Frontal cortex (tissue), 3 donors: ENCODE measurements at regions not wholly inside any gene's neighbourhood (a gene's known extent, or its start where the extent isn't known, plus 50 kb on each side); places are given as distances from the start of the nearest gene placed in this dataset.
A peak's percentile ranks its signal among the peaks of the same experiment; 100 is the strongest.

Experiments
- DNase-seq, 2 donors: peaks; one replicate each; pipeline ENCODE4 v3.0.0; 2012; ENCODE audit warnings: low spot score in 2 of 2
- FAIRE-seq: peaks from 2 replicates; lab custom pipeline; 2012; peaks lifted over from hg19 to GRCh38; lab: Jason Lieb, UNC
- donor health status: control.
- donor health status: control.
- donor health status: control.

DNA sequence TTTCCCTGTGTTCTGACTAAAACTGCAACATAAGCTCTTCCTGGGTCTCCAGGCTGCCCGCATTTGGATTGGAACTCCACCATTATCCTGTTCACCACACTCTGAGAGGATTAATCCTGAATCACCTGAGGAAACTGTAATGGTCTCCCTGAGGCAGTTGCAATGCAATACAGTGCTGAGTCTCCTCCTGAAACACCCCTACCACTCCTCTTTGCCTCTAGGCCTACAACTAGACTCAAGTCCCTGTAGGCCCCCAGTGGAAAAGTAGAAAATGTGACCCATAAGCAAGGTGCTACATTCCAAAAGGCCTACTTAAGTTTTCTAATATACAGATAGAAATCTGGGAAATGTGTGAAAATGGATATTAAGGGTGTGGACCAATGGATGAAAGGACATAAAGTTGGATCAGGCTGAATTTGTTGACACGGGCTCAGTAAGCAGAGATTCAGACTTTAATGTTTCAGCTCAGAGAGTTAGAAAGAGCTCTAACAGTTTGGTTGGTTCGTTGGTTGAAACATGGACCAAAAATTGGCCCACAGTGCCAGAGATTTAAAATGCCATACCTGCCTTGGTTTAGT, 222.3 kb upstream of the ZC3H15 start:
- DNase-seq (no peak), FAIRE-seq (no peak)

DNA sequence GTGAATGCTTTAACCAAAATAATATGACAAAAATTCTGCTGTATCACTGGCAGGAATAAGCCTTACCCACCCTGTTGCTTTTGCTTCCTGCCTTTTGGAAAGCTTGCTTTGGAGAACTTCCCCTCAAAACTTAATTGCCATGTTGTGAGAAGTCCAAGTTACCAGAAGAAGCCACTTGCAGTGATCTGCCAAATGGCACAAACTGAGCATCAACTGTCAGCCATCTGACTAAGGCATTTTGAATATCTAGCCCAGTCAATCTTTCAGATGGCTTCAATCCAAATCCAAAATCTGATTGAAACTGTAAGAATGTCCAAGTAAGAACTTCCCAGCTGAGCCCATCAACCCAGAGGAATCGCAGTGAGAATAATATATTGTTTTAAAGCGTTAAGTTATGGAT, 216.5 kb upstream of the ZC3H15 start:
- FAIRE-seq (no peak), DNase-seq (no peak)

DNA sequence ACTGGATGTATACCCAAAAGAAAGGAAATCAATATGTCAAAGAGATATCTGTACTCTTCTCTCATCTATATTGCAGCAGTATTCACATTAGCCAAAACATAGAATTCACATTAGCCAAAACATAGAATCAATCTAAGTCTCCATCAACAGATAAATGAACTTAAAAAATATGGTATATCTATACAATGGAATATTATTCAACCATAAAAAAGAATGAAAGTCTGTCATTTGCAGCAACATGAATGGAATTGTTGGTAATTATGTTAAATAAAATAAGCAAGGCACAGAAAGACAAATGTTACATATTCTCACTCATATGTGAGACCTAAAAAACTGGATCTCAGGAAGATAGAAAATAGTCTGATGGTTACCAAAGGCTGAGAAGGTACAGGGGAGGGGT, 212.1 kb upstream of the ZC3H15 start:
- no peak for FAIRE-seq
- no peak for DNase-seq

GRCh38 chr2:186274936-186275575, 211.0 kb upstream of the ZC3H15 start:
- FAIRE-seq (no peak), DNase-seq (no peak)

- no peak for DNase-seq
- no peak for FAIRE-seq
These were observed 209.2 kb upstream of the ZC3H15 start for GRCh38 chr2:186276909-186277308.

- DNase-seq (no peak), FAIRE-seq (no peak)
These were observed 204.3 kb upstream of the ZC3H15 start for GRCh38 chr2:186281726-186282125.

DNA sequence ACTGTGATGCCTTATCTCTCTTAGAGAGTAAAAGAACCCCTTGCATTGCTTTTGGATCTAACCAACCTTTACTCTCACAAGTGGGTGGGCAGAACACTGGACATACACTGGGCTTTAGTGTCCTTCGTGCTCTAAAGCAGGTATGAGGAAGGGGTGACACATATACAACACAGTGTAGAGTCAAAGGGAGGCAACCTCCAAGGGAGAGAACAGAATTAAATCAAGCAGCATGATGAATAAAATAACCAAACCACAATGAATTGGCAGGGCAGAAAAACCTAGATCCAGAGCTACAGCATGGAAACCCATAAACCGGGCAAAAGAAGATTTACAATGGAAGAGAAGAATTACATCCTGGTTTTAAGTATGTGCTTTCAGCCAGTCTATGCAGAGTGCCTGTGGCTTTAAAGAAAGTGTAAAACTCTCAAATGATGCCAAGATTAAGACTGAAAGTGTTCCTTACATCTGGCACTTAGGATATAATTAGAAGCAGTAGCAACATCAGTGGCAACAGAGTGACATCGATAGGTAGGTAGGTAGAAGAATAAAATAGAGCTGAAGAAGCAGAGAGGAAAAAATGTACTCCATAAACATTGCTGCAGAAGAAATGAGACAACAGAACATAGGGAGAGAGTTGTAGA, 191.7 kb upstream of the ZC3H15 start:
- DNase-seq (no peak), FAIRE-seq (no peak)

DNA sequence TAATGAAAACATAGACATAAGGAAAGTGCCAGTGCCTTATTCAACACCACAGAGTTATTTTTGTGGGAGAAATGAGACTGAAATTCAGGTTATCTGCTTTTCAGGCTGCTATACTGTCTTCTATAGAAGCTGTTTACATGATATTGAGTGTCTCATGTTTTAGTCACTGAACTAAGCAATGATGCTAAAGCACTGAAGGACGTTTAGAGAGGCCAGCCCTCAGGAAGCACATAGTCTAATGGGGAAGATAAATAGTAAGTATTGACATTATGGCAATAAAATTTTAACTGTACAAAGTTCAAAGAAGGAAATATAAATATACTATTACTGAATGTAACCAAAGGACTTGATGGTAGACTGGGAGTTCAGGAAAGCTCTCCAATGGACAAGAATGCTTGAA, 186.4 kb upstream of the ZC3H15 start:
- FAIRE-seq: no peak
- no peak for DNase-seq

DNA sequence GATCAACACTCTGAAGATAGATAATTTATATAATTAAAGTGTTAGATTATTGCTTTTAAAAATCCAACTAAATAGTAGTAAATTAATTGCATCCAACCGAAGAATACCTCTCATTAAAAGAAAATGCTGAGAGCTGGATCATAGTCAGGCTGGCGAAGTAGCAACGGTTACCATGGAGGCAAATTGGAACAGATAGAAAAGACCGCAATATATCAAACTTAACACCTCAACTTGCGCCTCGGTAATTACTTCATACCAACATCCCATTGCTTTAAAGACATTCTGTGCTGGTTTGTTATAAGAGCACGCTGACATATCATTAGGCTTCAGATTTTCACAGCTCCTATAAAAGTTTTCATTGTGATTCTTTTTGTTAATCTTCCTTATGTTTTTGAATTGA, 183.8 kb upstream of the ZC3H15 start:
- DNase-seq: no peak

GRCh38 chr2:186303091-186303490, 183.0 kb upstream of the ZC3H15 start:
- FAIRE-seq: no peak

More for the DNA sequence above, 183.8 kb upstream of the ZC3H15 start:
- no peak for FAIRE-seq

GRCh38 chr2:186304064-186304463, 182.0 kb upstream of the ZC3H15 start:
- FAIRE-seq (no peak), DNase-seq (no peak)

More at GRCh38 chr2:186303091-186303490, 183.0 kb upstream of the ZC3H15 start:
- DNase-seq: no peak

GRCh38 chr2:186306754-186307153, 179.3 kb upstream of the ZC3H15 start:
- DNase-seq (no peak), FAIRE-seq (no peak)

DNA sequence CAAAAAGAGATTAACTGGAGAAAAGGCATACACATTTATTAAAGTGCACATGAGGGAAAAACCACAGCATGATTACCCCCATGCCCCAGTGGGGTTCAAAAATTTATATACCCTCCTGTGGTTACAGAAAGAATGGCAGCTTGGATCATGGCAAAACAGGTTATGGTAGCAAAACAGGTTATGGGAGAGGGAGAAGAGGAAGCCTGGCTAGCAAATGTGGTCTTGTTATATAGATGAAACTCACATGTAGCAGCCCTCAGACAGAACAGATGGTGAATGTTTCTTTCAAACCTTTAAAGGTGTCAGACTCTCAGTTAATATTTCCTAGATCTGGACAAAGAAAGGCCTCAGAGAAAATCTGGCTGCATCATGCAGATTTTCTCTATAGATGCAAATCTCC, 178.2 kb upstream of the ZC3H15 start:
- FAIRE-seq (no peak), DNase-seq (no peak)

- no peak for FAIRE-seq
These were observed 177.7 kb upstream of the ZC3H15 start for GRCh38 chr2:186308347-186308746.

GRCh38 chr2:186309901-186310300, 176.2 kb upstream of the ZC3H15 start:
- FAIRE-seq (no peak), DNase-seq (no peak)

More at GRCh38 chr2:186308347-186308746, 177.7 kb upstream of the ZC3H15 start:
- DNase-seq: no peak

- FAIRE-seq: peak; percentile 64
- DNase-seq: no peak
These were observed 167.0 kb upstream of the ZC3H15 start for GRCh38 chr2:186319105-186319504.

DNA sequence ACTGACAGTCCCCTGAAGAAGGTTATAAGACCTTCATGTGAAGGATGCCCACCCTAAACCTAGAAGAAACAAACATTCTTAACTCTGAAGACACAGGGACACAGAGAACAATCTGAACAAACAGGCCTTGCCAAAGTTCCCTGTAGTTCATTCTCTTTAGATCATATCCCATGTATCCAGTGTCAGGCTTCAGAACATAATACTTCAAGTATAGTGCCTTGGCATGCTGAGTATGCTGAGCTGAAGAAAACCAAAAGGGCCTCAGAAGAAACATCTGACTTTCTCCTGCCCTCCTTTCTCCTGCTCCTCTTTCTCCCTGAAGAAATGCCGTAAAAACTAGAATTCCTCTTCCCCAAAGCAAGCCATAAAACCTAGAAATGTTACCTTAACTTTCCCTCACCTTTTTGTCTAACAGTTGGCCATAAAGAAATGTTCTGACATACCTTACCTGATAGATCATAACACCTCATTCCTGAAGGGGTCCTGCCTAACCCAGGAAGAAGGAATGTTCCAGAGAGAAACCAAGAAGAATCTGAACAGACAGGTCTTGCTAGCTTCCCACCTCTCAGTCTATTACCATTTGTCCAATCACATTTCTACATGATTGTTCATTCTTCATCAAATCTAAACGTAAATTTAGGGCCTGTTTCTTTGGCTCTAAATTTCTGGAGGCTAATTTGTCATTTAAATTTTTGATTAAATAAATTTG, 160.1 kb upstream of the ZC3H15 start:
- no peak for FAIRE-seq
- DNase-seq: no peak

DNA sequence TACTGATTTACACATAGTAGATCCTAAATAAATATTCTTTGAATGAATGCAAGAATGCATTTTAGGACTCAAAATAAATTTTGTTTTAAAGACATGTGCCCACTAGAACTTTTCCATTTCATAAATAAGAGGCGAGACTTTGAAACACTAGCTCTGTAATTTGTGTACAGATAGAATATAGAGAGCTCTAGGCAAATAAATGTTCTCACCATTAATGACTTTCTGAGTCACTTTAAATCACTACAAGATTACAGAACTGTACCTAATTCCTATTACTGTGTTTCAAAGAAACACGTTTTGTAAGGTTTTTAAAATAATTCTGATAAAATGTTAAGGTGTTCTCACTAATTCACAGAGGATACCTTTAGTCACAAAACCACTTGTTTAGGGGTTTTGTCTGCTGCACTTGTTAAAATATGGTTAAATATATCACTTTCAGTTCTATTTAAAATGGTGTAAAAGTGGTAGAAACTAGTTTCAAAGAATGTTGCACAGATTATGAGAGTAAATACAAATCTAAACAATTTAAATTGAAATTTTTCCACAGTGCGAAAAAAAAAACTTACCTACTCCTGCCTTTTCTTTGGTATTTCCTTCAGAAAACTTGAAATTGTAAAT, 158.7 kb upstream of the ZC3H15 start:
- DNase-seq (no peak), FAIRE-seq (no peak)

DNA sequence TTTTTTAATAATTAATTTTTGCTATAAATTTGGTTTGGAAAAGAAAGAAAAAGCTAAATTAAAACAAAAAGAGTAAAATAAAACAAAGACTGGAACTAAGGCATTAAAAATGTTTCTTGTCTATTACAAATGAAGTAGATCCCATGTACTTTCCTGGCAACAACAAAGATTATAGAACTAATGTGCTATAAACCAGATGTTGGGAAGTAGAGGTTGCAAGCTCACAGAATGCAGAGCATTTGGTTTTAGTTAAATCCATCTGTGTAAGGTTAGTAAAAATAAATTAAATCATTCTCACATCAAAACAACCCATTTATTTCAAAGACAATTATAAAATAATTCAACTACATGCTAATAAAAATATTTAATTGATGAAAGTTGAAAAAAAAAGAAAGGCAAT, 157.2 kb upstream of the ZC3H15 start:
- DNase-seq: no peak
- no peak for FAIRE-seq

DNA sequence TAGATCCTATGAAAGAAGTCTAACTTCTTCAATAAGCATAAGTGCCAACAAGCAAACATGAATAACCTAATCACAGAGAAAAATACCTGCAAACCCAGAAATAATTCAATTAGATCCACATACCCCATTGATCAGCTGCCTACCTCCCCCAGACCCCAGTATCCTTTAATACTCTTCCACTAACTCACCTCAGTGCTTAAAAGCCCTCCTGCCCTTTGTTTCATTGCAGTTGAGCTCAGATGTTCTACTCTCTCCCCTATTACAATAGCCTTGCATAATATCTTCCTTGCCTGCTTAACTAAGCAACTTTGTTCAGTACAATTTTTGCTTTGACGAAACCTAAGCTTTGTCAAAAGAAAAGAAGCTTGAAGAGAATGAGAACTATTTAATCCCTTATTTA, 156.0 kb upstream of the ZC3H15 start:
- DNase-seq (no peak), FAIRE-seq (no peak)

DNA sequence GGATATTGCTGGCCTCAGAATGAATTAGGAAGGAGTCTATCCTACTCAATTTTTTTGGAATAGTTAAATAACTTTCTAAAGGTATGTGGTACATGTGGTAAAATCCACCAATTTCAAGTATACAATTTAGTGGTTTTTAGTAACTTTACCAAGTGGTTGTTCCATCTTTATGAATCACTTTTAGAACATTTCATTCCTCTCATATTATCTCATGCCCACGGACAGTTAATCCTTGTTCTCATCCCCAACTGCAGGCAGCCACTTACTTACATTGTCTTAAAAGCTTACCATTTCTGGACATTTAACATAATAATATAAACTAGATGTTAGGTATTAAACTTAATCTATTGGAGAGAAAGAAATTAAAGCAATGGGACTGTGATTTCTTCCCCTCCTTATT, 146.3 kb upstream of the ZC3H15 start:
- DNase-seq (no peak), FAIRE-seq (no peak)
